ENCODE measurements at regions not wholly inside any gene's neighbourhood (a gene's known extent, or its start where the extent isn't known, plus 50 kb on each side); places are given as distances from the start of the nearest gene placed in this dataset.

DNA sequence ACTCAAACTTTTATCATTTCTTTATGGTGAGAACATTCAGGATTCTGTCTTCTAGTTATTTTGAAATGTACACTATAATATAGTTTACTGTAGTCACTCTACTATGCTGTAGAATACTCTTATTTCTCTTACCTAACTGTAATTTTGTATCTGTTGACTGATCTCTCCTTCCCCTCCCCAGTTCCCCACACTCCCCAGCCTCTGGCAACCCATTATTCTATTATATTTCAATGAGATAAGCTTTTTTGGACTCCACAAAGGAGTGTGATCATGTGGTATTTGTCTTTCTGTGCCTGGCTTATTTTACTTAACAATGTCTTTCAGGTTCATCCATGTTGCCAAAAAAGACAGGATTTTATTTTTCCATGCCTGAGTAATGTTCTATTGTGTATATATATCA, 71.4 kb upstream of the DYNC1I1 start:
- Histone ChIP-seq H3K14ac (ENCODE audit: insufficient read depth, low read length) (no peak overlapping the region), H2BK5ac (ENCODE audit: insufficient read length, low read length) (no peak overlapping the region), H4K20me1 (ENCODE audit: control insufficient read depth, insufficient read depth, insufficient read length) (no peaks in the 10 kb centered on the region), H4K5ac (ENCODE audit: insufficient read length, low read depth, low read length) (no peak overlapping the region), H3K56ac (ENCODE audit: insufficient read length, low read depth, low read length) (no peak overlapping the region), H2BK20ac (ENCODE audit: low read depth, low read length, poor library complexity, severe bottlenecking) (no peak overlapping the region), H2BK15ac (ENCODE audit: low read depth, low read length) (no peak overlapping the region), H4K8ac (replicated peaks; ENCODE audit: insufficient read length, low read depth, low read length) (no peak overlapping the region), H3K23ac (ENCODE audit: insufficient read length, low read depth, low read length) (no peak overlapping the region), H3K4me1 (ENCODE audit: insufficient read depth, low read length) (no peaks in the 10 kb centered on the region), H3K27ac (ENCODE audit: insufficient read length, low read depth, low read length) (no peak overlapping the region), H4K91ac (ENCODE audit: insufficient read length, low read depth, low read length) (no peak overlapping the region), H3K9ac (ENCODE audit: extremely low read depth, insufficient read length, low read length) (no peak overlapping the region), H3K79me1 (ENCODE audit: insufficient read depth, low read depth, low read length, poor library complexity, severe bottlenecking) (no peaks in the 10 kb centered on the region), H3K79me2 (ENCODE audit: insufficient read depth, low read length) (no peaks in the 10 kb centered on the region), H3T11ph (ENCODE audit: low read length) (no peak overlapping the region), H3K4me2 (ENCODE audit: insufficient read depth, insufficient read length, low read length) (no peak overlapping the region), H3K4ac (ENCODE audit: low read depth, low read length) (no peak overlapping the region), H2AFZ (ENCODE audit: low read length) (no peak overlapping the region), H2AK5ac (ENCODE audit: insufficient read length, low read length) (no peak overlapping the region), H2BK120ac (ENCODE audit: low read depth, low read length, poor library complexity, severe bottlenecking) (no peak overlapping the region), H2BK12ac (ENCODE audit: insufficient read length, low read depth, low read length) (no peak overlapping the region), H3K23me2 (ENCODE audit: insufficient read length, low read depth, low read length, poor library complexity, severe bottlenecking) (no peaks in the 10 kb centered on the region), H3K18ac (ENCODE audit: insufficient read length, low read depth, low read length) (no peak overlapping the region), H3K27me3 (ENCODE audit: insufficient read depth, low read length) (no peaks in the 10 kb centered on the region), H3K9me3 (ENCODE audit: control insufficient read depth, low read depth, low read length) (no peaks in the 10 kb centered on the region)
- Mint-ChIP-seq H3K9me3 (0 out of 5 replicates have a peak, but pooled peaks cover 1 to 2% of the 10 kb centered on the region in 2 experiments), H3K4me3 (no peak overlapping the region), H3K36me3 (ENCODE audit: insufficient read depth in 1 of 3, low read depth in 3 of 3) (no peaks in the 10 kb centered on the region; a peak in 1 of 7 replicates), H3K27ac (no peak overlapping the region), H3K4me1 (no peaks in the 10 kb centered on the region), H3K27me3 (ENCODE audit: low read depth) (no peaks in the 10 kb centered on the region)
- TF ChIP-seq, protein P1, sequence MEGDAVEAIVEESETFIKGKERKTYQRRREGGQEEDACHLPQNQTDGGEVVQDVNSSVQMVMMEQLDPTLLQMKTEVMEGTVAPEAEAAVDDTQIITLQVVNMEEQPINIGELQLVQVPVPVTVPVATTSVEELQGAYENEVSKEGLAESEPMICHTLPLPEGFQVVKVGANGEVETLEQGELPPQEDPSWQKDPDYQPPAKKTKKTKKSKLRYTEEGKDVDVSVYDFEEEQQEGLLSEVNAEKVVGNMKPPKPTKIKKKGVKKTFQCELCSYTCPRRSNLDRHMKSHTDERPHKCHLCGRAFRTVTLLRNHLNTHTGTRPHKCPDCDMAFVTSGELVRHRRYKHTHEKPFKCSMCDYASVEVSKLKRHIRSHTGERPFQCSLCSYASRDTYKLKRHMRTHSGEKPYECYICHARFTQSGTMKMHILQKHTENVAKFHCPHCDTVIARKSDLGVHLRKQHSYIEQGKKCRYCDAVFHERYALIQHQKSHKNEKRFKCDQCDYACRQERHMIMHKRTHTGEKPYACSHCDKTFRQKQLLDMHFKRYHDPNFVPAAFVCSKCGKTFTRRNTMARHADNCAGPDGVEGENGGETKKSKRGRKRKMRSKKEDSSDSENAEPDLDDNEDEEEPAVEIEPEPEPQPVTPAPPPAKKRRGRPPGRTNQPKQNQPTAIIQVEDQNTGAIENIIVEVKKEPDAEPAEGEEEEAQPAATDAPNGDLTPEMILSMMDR (conservative IDR thresholded peaks at IDR 0.05), result no peak
- DNase-seq, result no peak

All from H9 (cell line).